Loucy (cell line): ENCODE measurements at regions not wholly inside any gene's neighbourhood (a gene's known extent, or its start where the extent isn't known, plus 50 kb on each side); places are given as distances from the start of the nearest gene placed in this dataset.
"Not testable (repeated sequence)": the region's sequence is repeated elsewhere in the genome, so short reads cannot be mapped to it uniquely, and the experiment has no call there.

Experiments used
- H2AFZ ChIP-seq: fragments of 200-600 bp; sonication (generic); 2 replicates; pipeline ENCODE4 v1.6.0; 2016; ENCODE audit warnings: antibody characterized with exemption, mild to moderate bottlenecking, low read length, moderate library complexity
- H3F3A ChIP-seq: fragments of 200-600 bp; 2 replicates; pipeline ENCODE4 v1.6.0; 2016; ENCODE audit warnings: antibody characterized with exemption, low read depth, mild to moderate bottlenecking
- H3K27me3 ChIP-seq: fragments of 200-600 bp; sonication (generic); 2 replicates; pipeline ENCODE4 v1.6.1; 2014; ENCODE audit warnings: low read length, mild to moderate bottlenecking; ENCODE audit not compliant: insufficient read depth, poor library complexity, severe bottlenecking
- H3K36me3 ChIP-seq: fragments of 200-600 bp; sonication (generic); 2 replicates; pipeline ENCODE4 v1.6.1; 2016; ENCODE audit warnings: low read length; ENCODE audit not compliant: insufficient read depth
- H3K4me1 ChIP-seq: fragments of 200-600 bp; sonication (generic); 2 replicates; pipeline ENCODE4 v1.5.1; 2014; ENCODE audit warnings: low read length, mild to moderate bottlenecking; ENCODE audit not compliant: insufficient read depth, poor library complexity, severe bottlenecking
- H3K4me2 ChIP-seq: fragments of 200-600 bp; sonication (generic); 2 replicates; pipeline ENCODE4 v1.6.0; 2014; ENCODE audit warnings: antibody characterized with exemption, low read length, low read depth, mild to moderate bottlenecking; ENCODE audit not compliant: poor library complexity, severe bottlenecking
- H3K4me3 ChIP-seq: fragments of 200-600 bp; sonication (generic); 2 replicates; pipeline ENCODE4 v1.5.1; 2014; ENCODE audit warnings: low read length, mild to moderate bottlenecking, mixed read lengths; ENCODE audit not compliant: poor library complexity, severe bottlenecking
- H3K79me2 ChIP-seq: fragments of 200-600 bp; sonication (generic); 2 replicates; pipeline ENCODE4 v1.6.1; 2014; ENCODE audit warnings: low read length; ENCODE audit not compliant: insufficient read depth
- H3K9ac ChIP-seq: fragments of 200-600 bp; sonication (generic); 2 replicates; pipeline ENCODE4 v1.6.0; 2014; ENCODE audit warnings: mild to moderate bottlenecking, low read depth, low read length, moderate library complexity; ENCODE audit not compliant: poor library complexity, severe bottlenecking
- H3K9me2 ChIP-seq: fragments of 200-600 bp; sonication (generic); replicated peaks from 2 replicates; pipeline ENCODE4 v1.6.1; 2016; ENCODE audit warnings: low read depth, low read length, mixed read lengths
- H3K9me3 ChIP-seq: fragments of 200-600 bp; sonication (generic); 2 replicates; pipeline ENCODE4 v1.6.1; 2014; ENCODE audit warnings: mild to moderate bottlenecking, antibody characterized with exemption, low read length, low read depth; ENCODE audit not compliant: insufficient read depth
- H4K20me1 ChIP-seq: fragments of 200-600 bp; sonication (generic); 2 replicates; pipeline ENCODE4 v1.6.0; 2014; ENCODE audit warnings: antibody characterized with exemption, low read length, mild to moderate bottlenecking; ENCODE audit not compliant: insufficient read depth, poor library complexity, severe bottlenecking
- EZH2phosphoT487 ChIP-seq: fragments of 200-600 bp; IDR thresholded peaks from 2 replicates; pipeline ENCODE4 v1.6.1; 2018; ENCODE audit warnings: antibody characterized with exemption, mild to moderate bottlenecking, moderate library complexity, borderline replicate concordance
- TF ChIP-seq, protein P1 (sequence below): fragments of 200-600 bp; sonication (generic); conservative IDR thresholded peaks from 2 replicates; pipeline ENCODE4 v1.5.1; 2014; ENCODE audit warnings: mild to moderate bottlenecking, antibody characterized with exemption, low read length

DNA sequence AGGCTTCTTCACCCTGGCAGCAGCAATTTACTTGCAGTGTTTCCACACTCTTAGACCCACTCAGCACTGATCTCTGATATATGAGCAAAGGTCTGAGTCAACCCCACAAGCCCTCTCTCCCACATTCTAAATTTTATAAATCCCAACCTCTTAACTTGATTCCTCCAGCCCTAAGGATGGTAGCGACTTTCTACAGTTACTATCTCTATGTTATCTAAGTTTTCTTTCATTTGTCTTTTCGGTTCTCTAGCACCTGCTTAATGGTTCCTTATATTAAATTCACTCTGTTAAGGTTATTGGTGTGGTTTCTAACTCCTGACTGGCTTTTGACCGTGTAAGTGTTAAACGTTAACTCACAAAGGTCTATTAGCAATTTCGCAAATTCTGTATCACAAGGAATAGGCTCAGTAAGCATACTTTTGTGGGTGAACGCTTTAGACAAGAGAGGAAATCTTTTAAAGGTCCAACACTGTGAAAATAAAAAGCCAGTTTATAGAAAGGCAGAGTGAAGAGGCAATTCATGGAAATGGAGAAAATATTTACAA, 99.3 kb downstream of the DLEU7 start:
- H3K4me1 ChIP-seq: peaks cover 19% of the 10 kb centered on the region
- no peak overlapping the region for H3K4me3 ChIP-seq
- no peaks in the 10 kb centered on the region for H3K9me2 ChIP-seq
- no peaks in the 10 kb centered on the region for H3F3A ChIP-seq
- no peaks in the 10 kb centered on the region for H3K36me3 ChIP-seq
- no peaks in the 10 kb centered on the region for H4K20me1 ChIP-seq
- no peak overlapping the region for H3K9ac ChIP-seq
- TF ChIP-seq EZH2phosphoT487: no peak
- TF ChIP-seq, protein P1, sequence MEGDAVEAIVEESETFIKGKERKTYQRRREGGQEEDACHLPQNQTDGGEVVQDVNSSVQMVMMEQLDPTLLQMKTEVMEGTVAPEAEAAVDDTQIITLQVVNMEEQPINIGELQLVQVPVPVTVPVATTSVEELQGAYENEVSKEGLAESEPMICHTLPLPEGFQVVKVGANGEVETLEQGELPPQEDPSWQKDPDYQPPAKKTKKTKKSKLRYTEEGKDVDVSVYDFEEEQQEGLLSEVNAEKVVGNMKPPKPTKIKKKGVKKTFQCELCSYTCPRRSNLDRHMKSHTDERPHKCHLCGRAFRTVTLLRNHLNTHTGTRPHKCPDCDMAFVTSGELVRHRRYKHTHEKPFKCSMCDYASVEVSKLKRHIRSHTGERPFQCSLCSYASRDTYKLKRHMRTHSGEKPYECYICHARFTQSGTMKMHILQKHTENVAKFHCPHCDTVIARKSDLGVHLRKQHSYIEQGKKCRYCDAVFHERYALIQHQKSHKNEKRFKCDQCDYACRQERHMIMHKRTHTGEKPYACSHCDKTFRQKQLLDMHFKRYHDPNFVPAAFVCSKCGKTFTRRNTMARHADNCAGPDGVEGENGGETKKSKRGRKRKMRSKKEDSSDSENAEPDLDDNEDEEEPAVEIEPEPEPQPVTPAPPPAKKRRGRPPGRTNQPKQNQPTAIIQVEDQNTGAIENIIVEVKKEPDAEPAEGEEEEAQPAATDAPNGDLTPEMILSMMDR: no peak
- no peak overlapping the region for H2AFZ ChIP-seq
- no peak overlapping the region for H3K4me2 ChIP-seq
- H3K79me2 ChIP-seq: no peaks in the 10 kb centered on the region
- H3K9me3 ChIP-seq: no peaks in the 10 kb centered on the region
- no peaks in the 10 kb centered on the region for H3K27me3 ChIP-seq

DNA sequence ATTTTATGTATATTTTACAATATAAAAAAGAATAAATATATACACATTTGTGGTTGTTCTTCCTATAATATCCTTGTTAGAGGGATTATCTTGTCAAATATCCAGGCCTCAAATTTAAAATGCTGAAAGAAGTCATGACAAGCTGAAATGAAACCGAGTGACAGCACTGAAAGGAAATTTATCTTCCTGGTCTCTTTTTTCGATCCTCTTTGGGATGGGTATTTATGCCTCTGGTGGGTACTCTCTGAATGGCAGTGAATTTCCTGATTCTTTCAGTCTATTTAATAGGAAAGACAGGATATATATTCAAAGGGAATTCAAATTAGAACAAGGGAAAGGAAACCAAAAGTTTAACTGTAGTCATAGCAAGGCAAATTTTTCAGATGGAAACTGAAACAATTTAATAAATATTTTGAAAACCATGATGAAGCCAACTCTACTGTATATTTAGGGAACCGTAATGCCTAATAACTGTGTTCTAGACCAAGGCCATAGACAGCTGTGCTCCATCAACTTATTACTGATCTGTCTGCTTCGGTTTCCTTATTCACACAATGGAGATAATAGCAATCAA, 97.9 kb downstream of the DLEU7 start:
- H3K4me2 ChIP-seq: no peak overlapping the region
- H2AFZ ChIP-seq: no peak overlapping the region
- no peak overlapping the region for H3K9ac ChIP-seq
- H3F3A ChIP-seq: no peaks in the 10 kb centered on the region
- H3K9me3 ChIP-seq: no peaks in the 10 kb centered on the region
- H3K36me3 ChIP-seq: no peaks in the 10 kb centered on the region
- H3K4me3 ChIP-seq: no peak overlapping the region
- no peaks in the 10 kb centered on the region for H3K79me2 ChIP-seq
- H3K4me1 ChIP-seq: peaks cover 19% of the 10 kb centered on the region
- no peak for TF ChIP-seq EZH2phosphoT487
- TF ChIP-seq, protein P1: 0 out of 2 replicates have a peak, but pooled peaks have one; percentile 19
- H4K20me1 ChIP-seq: no peaks in the 10 kb centered on the region
- H3K27me3 ChIP-seq: no peaks in the 10 kb centered on the region
- H3K9me2 ChIP-seq: no peaks in the 10 kb centered on the region

DNA sequence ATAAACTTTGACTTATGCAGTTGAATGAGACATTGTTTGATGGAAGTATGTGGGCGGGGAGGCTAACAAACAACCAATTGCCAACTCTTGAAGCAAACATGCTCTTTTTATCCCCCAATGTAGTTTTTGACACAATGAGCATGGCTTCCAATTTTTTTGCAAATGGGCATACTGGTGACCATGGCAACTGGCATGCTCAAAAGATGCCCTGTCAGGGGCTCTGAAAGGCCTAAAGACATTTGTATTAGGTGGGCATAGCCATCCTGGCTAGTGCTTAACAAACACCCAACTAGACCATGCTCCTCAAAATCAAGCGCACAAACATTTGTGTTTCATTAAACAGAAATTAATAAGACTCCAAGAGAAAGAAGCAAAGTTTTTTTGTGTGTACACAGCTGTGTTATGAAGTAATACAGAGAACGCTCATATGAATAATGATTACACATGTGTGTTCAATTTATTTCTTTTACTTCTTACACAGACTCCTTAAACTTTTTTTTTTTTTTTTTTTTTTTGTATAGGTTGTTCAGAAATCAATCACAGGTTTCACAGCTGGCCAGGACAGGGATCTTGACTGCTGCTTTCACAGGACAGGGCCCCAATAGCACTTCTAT, 95.6 kb downstream of the DLEU7 start:
- H4K20me1 ChIP-seq: no peaks in the 10 kb centered on the region
- H3K4me1 ChIP-seq: peaks cover 9% of the 10 kb centered on the region
- H3F3A ChIP-seq: no peaks in the 10 kb centered on the region
- no peak overlapping the region for H3K4me3 ChIP-seq
- no peaks in the 10 kb centered on the region for H3K9me3 ChIP-seq
- no peak overlapping the region for H3K9ac ChIP-seq
- H3K79me2 ChIP-seq: no peaks in the 10 kb centered on the region
- no peaks in the 10 kb centered on the region for H3K36me3 ChIP-seq
- no peak overlapping the region for H3K4me2 ChIP-seq
- H3K9me2 ChIP-seq: no peaks in the 10 kb centered on the region
- H2AFZ ChIP-seq: no peak overlapping the region
- TF ChIP-seq, protein P1: no peak
- TF ChIP-seq EZH2phosphoT487: no peak
- no peaks in the 10 kb centered on the region for H3K27me3 ChIP-seq

DNA sequence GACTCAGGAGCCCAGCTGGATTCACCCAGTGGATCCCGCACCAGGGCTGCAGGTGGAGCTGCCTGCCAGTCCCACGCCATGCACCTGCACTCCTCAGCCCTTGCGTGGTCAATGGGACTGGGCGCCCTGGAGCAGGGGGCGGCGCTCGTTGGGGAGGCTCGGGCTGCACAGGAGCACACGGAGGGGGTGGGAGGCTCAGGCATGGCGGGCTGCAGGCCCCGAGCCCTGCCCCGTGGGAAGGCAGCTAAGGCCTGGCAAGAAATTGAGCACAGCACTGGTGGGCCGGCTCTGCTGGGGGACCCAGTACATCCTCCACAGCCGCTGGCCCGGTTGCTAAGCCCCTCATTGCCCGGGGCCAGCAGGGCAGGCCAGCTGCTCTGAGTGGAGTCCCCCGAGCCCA, 90.3 kb downstream of the DLEU7 start:
- not testable (repeated sequence) for H3K4me2 ChIP-seq, H3K9ac ChIP-seq, H3K9me3 ChIP-seq, H3K27me3 ChIP-seq, H2AFZ ChIP-seq, H3K36me3 ChIP-seq, H3K9me2 ChIP-seq, H3K4me3 ChIP-seq, H3K79me2 ChIP-seq, H3F3A ChIP-seq, H4K20me1 ChIP-seq
- peaks cover 14% of the 10 kb centered on the region for H3K4me1 ChIP-seq
